Smooth muscle cell (in vitro differentiated cells): ENCODE measurements at regions not wholly inside any gene's neighbourhood (a gene's known extent, or its start where the extent isn't known, plus 50 kb on each side); places are given as distances from the start of the nearest gene placed in this dataset.

Experiments
- DNase-seq: peaks from one replicate; lab custom pipeline; 2025; ENCODE audit not compliant: unreplicated experiment; lab: John Stamatoyannopoulos, UW
- H2AFZ ChIP-seq: fragments of 200-600 bp; sonication (generic); 2 replicates; pipeline ENCODE4 v1.6.0; 2016; ENCODE audit warnings: antibody characterized with exemption, low read depth, mild to moderate bottlenecking
- H3F3A ChIP-seq: fragments of 200-600 bp; sonication (generic); 2 replicates; pipeline ENCODE4 v1.6.0; 2017; ENCODE audit warnings: antibody characterized with exemption, low read depth
- H3K27ac ChIP-seq: fragments of 200-600 bp; sonication (generic); 2 replicates; pipeline ENCODE4 v1.5.1; 2016; ENCODE audit warnings: low read depth, mild to moderate bottlenecking
- H3K27me3 ChIP-seq: fragments of 200-600 bp; sonication (generic); 2 replicates; pipeline ENCODE4 v1.6.1; 2016; ENCODE audit warnings: low read depth, mild to moderate bottlenecking
- H3K36me3 ChIP-seq: fragments of 200-600 bp; sonication (generic); 2 replicates; pipeline ENCODE4 v1.5.1; 2016; ENCODE audit warnings: low read depth
- H3K4me1 ChIP-seq: fragments of 200-600 bp; sonication (generic); 2 replicates; pipeline ENCODE4 v1.5.1; 2016; ENCODE audit warnings: low read depth
- H3K4me2 ChIP-seq: fragments of 200-600 bp; sonication (generic); 2 replicates; pipeline ENCODE4 v1.6.0; 2016; ENCODE audit warnings: mild to moderate bottlenecking
- H3K4me3 ChIP-seq: fragments of 200-600 bp; sonication (generic); 2 replicates; pipeline ENCODE4 v1.5.1; 2016; ENCODE audit warnings: mild to moderate bottlenecking
- H3K79me2 ChIP-seq: fragments of 200-600 bp; sonication (generic); 2 replicates; pipeline ENCODE4 v1.6.0; 2016; ENCODE audit warnings: low read depth, mild to moderate bottlenecking
- H3K9ac ChIP-seq: fragments of 200-600 bp; sonication (generic); 2 replicates; pipeline ENCODE4 v1.6.0; 2016; ENCODE audit warnings: low read depth
- H3K9me3 ChIP-seq: fragments of 200-600 bp; sonication (generic); replicated peaks from 2 replicates; pipeline ENCODE4 v1.5.1; 2016; ENCODE audit warnings: low read depth
- H4K20me1 ChIP-seq: fragments of 200-600 bp; sonication (generic); 2 replicates; pipeline ENCODE4 v1.6.0; 2016; ENCODE audit warnings: low read depth
- WGBS: methylation state at CpG from one replicate; pipeline ENCODE4 v1.1.7; 2016; ENCODE audit warnings: low lambda C conversion rate; 5-methylcytosine and 5-hydroxymethylcytosine counted together
- TF ChIP-seq, protein P1 (sequence below): fragments of 200-600 bp; sonication (generic); IDR thresholded peaks from 2 replicates; pipeline ENCODE4 v1.5.1; 2017; ENCODE audit warnings: borderline replicate concordance, mild to moderate bottlenecking, antibody characterized with exemption; ENCODE audit not compliant: insufficient read depth, poor library complexity, severe bottlenecking

DNA sequence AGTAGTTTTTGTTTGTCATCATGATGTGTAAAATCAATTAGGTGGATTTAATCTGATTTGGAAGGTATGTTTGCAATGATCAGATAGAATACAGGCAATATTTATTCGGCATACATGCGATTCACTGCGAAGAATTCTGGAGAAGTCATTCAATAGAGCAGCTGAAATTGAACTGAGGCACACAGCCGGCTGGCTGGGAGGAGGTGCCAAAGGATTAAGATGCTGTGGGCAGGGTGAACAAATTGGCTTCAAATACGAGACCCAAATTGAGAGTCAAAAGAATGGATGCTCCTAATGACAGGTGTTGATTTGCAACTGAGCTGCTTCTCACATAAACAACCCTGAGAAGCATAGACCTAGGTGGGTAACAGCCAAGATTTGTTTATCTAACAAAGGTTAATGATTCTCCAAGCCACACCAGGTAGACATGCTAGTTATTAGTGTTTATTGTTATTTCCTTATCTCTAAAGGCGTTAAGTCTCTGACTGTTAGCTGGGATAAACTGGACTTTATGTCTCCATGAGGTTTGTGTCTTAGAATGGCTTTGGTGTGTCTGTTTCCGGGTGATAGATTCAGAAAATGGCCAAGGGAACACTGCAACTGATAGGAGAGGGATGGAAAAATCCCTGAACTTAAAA, 55.3 kb upstream of the CLINT1 start:
- 86% methylated on average over 7 of the region's 7 CpGs for WGBS
- Histone ChIP-seq H3K27ac (no peak overlapping the region), H3F3A (no peaks in the 10 kb centered on the region), H3K4me3 (no peak overlapping the region), H3K9me3 (no peaks in the 10 kb centered on the region), H3K4me2 (no peak overlapping the region), H3K9ac (no peak overlapping the region), H3K27me3 (no peaks in the 10 kb centered on the region), H3K36me3 (no peaks in the 10 kb centered on the region), H2AFZ (no peak overlapping the region), H3K4me1 (peaks cover 16% of the 10 kb centered on the region), H4K20me1 (no peaks in the 10 kb centered on the region), H3K79me2 (no peaks in the 10 kb centered on the region)
- DNase-seq, result no peak
- TF ChIP-seq, protein P1, sequence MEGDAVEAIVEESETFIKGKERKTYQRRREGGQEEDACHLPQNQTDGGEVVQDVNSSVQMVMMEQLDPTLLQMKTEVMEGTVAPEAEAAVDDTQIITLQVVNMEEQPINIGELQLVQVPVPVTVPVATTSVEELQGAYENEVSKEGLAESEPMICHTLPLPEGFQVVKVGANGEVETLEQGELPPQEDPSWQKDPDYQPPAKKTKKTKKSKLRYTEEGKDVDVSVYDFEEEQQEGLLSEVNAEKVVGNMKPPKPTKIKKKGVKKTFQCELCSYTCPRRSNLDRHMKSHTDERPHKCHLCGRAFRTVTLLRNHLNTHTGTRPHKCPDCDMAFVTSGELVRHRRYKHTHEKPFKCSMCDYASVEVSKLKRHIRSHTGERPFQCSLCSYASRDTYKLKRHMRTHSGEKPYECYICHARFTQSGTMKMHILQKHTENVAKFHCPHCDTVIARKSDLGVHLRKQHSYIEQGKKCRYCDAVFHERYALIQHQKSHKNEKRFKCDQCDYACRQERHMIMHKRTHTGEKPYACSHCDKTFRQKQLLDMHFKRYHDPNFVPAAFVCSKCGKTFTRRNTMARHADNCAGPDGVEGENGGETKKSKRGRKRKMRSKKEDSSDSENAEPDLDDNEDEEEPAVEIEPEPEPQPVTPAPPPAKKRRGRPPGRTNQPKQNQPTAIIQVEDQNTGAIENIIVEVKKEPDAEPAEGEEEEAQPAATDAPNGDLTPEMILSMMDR, result no peak

DNA sequence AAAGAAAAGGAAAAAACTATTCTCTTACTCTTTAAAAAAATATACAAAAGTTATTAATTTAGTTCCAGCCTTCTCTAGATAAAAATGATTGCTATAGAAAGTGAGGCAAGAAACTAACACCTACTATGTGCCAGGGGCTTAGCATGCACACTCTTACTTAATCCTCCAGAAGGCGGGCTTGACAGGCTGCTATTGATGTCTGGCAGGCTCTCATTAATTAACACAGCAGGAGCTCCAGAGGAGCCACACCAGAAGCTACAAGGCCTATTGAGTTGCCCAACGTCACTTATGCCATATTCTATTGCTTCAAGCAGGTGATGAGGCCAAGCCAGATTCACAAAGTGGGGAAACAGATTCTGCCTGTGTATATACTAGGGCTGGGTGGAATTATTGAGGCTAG, 54.6 kb upstream of the CLINT1 start:
- Histone ChIP-seq H3K4me1 (peaks cover 16% of the 10 kb centered on the region), H3K9me3 (no peaks in the 10 kb centered on the region), H3K27ac (no peak overlapping the region), H2AFZ (no peak overlapping the region), H3K36me3 (no peaks in the 10 kb centered on the region), H3K79me2 (no peaks in the 10 kb centered on the region), H3K4me3 (no peak overlapping the region), H3K4me2 (no peak overlapping the region), H4K20me1 (no peaks in the 10 kb centered on the region), H3F3A (no peaks in the 10 kb centered on the region), H3K27me3 (no peaks in the 10 kb centered on the region), H3K9ac (no peak overlapping the region)
- DNase-seq, result no peak
- WGBS, result 52% methylated on average over 2 of the region's 2 CpGs
- TF ChIP-seq, protein P1, result no peak

GRCh38 chr5:157912621-157913325, 53.8 kb upstream of the CLINT1 start:
- peaks cover 16% of the 10 kb centered on the region for H3K4me1 ChIP-seq
- no peaks in the 10 kb centered on the region for H4K20me1 ChIP-seq
- DNase-seq, result no peak
- no peak overlapping the region for H3K27ac ChIP-seq
- H3K9me3 ChIP-seq, result no peaks in the 10 kb centered on the region
- no peaks in the 10 kb centered on the region for H3F3A ChIP-seq
- no peak overlapping the region for H2AFZ ChIP-seq
- no peak overlapping the region for H3K9ac ChIP-seq
- no peaks in the 10 kb centered on the region for H3K27me3 ChIP-seq
- WGBS, result 77% methylated on average over 10 of the region's 10 CpGs
- no peak overlapping the region for H3K4me2 ChIP-seq
- no peaks in the 10 kb centered on the region for H3K36me3 ChIP-seq
- H3K79me2 ChIP-seq, result no peaks in the 10 kb centered on the region
- H3K4me3 ChIP-seq, result no peak overlapping the region
- TF ChIP-seq, protein P1, result no peak
